HepG2 (cell line): ENCODE measurements at regions not wholly inside any gene's neighbourhood (a gene's known extent, or its start where the extent isn't known, plus 50 kb on each side); places are given as distances from the start of the nearest gene placed in this dataset.

Experiments
- ATAC-seq: fragments of 200-7000 bp; cut with Tn5 transposase; 3 replicates; pipeline ENCODE4 v1.9.1; 2020; ENCODE audit warnings: mild to moderate bottlenecking, moderate library complexity
- BruUV-seq: library from RNA; stranded (reverse); fragments of 400-500 nt; replicated peaks from 2 replicates; lab custom pipeline; 2021; lab: Mats Ljungman, UMichigan
- CTCF ChIA-PET: fragments of 300-600 bp; formaldehyde crosslinking; extraction: SDS; loops from one replicate; lab custom pipeline; 2021; ENCODE audit warnings: low total read pairs, inconsistent platforms, low intra/inter-chr PET ratio; lab: Yijun Ruan, JAX
- POLR2A ChIA-PET: fragments of 350-600 bp; sonication (Branson Sonifier 250); formaldehyde crosslinking; loops from one replicate; lab custom pipeline; 2020; ENCODE audit warnings: antibody characterized with exemption, inconsistent platforms; lab: Yijun Ruan, JAX
- DNase-seq: peaks from one replicate; pipeline ENCODE4 v3.0.0-alpha.2; 2015; ENCODE audit warnings: low spot score
- FAIRE-seq: peaks from 3 replicates; lab custom pipeline; 2011; peaks lifted over from hg19 to GRCh38; lab: Jason Lieb, UNC
- H2AFZ ChIP-seq: one replicate; pipeline ENCODE4 v1.6.1; 2011; ENCODE audit warnings: low read length, inconsistent platforms
- H3K27ac ChIP-seq: fragments of 300-600 bp; 3 replicates; pipeline ENCODE4 v1.8.0; 2011; ENCODE audit warnings: mixed run types, mild to moderate bottlenecking, mixed read lengths, low read length, inconsistent platforms; ENCODE audit not compliant: insufficient read depth; ENCODE audit errors: extremely low read length
- H3K27me3 ChIP-seq, 2 experiments: fragments of 200-600 bp in 1 of 2; 2 replicates in 1 of 2; 3 replicates in 1 of 2; pipeline versions ENCODE4 v1.6.0 to v1.8.0; 2011; ENCODE audit warnings: low read length in 2 of 2, mild to moderate bottlenecking in 2 of 2, moderate library complexity in 2 of 2, inconsistent platforms in 1 of 2; ENCODE audit not compliant: insufficient read depth in 2 of 2, control insufficient read depth in 1 of 2
- H3K36me3 ChIP-seq, 2 experiments: fragments of 200-600 bp in 1 of 2; replicated peaks in 1 of 2; 2 replicates in 1 of 2; 3 replicates in 1 of 2; pipeline versions ENCODE4 v1.5.1 to v1.8.0; 2011; ENCODE audit warnings: low read length in 2 of 2, inconsistent platforms in 1 of 2; ENCODE audit not compliant: insufficient read depth in 2 of 2, control insufficient read depth in 1 of 2
- H3K4me1 ChIP-seq: 2 replicates; pipeline ENCODE4 v1.5.1; 2012; ENCODE audit warnings: low read length, inconsistent platforms; ENCODE audit not compliant: insufficient read depth
- H3K4me2 ChIP-seq: 2 replicates; pipeline ENCODE4 v1.6.0; 2011; ENCODE audit warnings: low read depth, low read length, inconsistent platforms
- H3K4me3 ChIP-seq, 3 experiments: fragments of 200-600 bp in 1 of 3; sonication (generic), shearing (Covaris generic) in 1 of 3; replicated peaks in 1 of 3; 2 replicates each; pipeline ENCODE4 v1.5.1; 2011 to 2016; ENCODE audit warnings: low read length in 3 of 3, inconsistent platforms in 2 of 3, low read depth in 2 of 3, mild to moderate bottlenecking in 2 of 3, control low read depth in 1 of 3, mixed read lengths in 1 of 3; ENCODE audit not compliant: insufficient read depth in 1 of 3
- H3K79me2 ChIP-seq: one replicate; pipeline ENCODE4 v1.6.1; 2011; ENCODE audit warnings: low read length, inconsistent platforms; ENCODE audit not compliant: insufficient read depth
- H3K9ac ChIP-seq: 2 replicates; pipeline ENCODE4 v1.6.0; 2011; ENCODE audit warnings: mild to moderate bottlenecking, low read depth, low read length, inconsistent platforms; ENCODE audit not compliant: insufficient read depth
- H3K9me3 ChIP-seq: 2 replicates; pipeline ENCODE4 v1.5.1; 2012; ENCODE audit warnings: mild to moderate bottlenecking, low read length
- H4K20me1 ChIP-seq: 2 replicates; pipeline ENCODE4 v1.6.0; 2011; ENCODE audit warnings: inconsistent platforms, mild to moderate bottlenecking, low read length, moderate library complexity; ENCODE audit not compliant: insufficient read depth
- JDP2 ChIP-seq: sonication (generic); formaldehyde crosslinking; IDR thresholded peaks from 2 replicates; pipeline ENCODE4 v1.8.1; 2022; ENCODE audit warnings: missing genetic modification reagents, borderline replicate concordance
- NFYB ChIP-seq: sonication (generic); formaldehyde crosslinking; IDR thresholded peaks from 2 replicates; pipeline ENCODE4 v1.4.0; 2020; ENCODE audit warnings: missing genetic modification reagents
- RFX5 ChIP-seq: IDR thresholded peaks from 2 replicates; pipeline ENCODE4 v1.6.1; 2011; ENCODE audit warnings: low read depth, low read length, improper control_type of control experiment
- TAF1 ChIP-seq: sonication (generic); formaldehyde crosslinking; IDR thresholded peaks from 2 replicates; pipeline ENCODE4 v1.4.0; 2020; ENCODE audit warnings: missing genetic modification reagents
- TMF1 ChIP-seq: sonication (generic); formaldehyde crosslinking; IDR thresholded peaks from 2 replicates; pipeline ENCODE4 v1.8.1; 2022; ENCODE audit warnings: low read depth, missing genetic modification reagents
- ZNF34 ChIP-seq: sonication (generic); formaldehyde crosslinking; IDR thresholded peaks from 2 replicates; pipeline ENCODE4 v1.4.0; 2020; ENCODE audit warnings: mild to moderate bottlenecking, missing genetic modification reagents, borderline replicate concordance
- ZNF574 ChIP-seq: sonication (generic); formaldehyde crosslinking; IDR thresholded peaks from 2 replicates; pipeline ENCODE4 v1.4.0; 2020; ENCODE audit warnings: missing genetic modification reagents
- ZNF576 ChIP-seq: sonication (generic); formaldehyde crosslinking; IDR thresholded peaks from 2 replicates; pipeline ENCODE4 v1.4.0; 2020; ENCODE audit warnings: mild to moderate bottlenecking, missing genetic modification reagents
- ZNF644 ChIP-seq: IDR thresholded peaks from 2 replicates; pipeline ENCODE4 v1.6.1; 2016; ENCODE audit warnings: low read depth
- ZNF782 ChIP-seq: sonication (generic); formaldehyde crosslinking; IDR thresholded peaks from 2 replicates; pipeline ENCODE4 v1.4.0; 2020; ENCODE audit warnings: missing genetic modification reagents, mild to moderate bottlenecking, borderline replicate concordance
- WGBS: methylation state at CpG from one replicate; pipeline ENCODE4 v1.1.6; 2017; ENCODE audit warnings: low lambda C conversion rate; 5-methylcytosine and 5-hydroxymethylcytosine counted together
- in situ Hi-C: cut with HindIII; loops from 2 replicates; pipeline ENCODE4 v1.10.0; 2017; ENCODE audit warnings: low pct_unique_long_range_greater_than_20kb; ENCODE audit not compliant: extremely low pct_ligation_motif_present
- intact Hi-C: fragments of 100-400 bp; cut with micrococcal nuclease; formaldehyde crosslinking; loops from one replicate; pipeline ENCODE4 v1.10.0; 2022; ENCODE audit not compliant: unreplicated experiment
- TF ChIP-seq, protein P1 (sequence below): sonication (generic); formaldehyde crosslinking; IDR thresholded peaks from 2 replicates; pipeline ENCODE4 v1.4.0; 2020; ENCODE audit warnings: missing genetic modification reagents, borderline replicate concordance

- TF ChIP-seq ZNF576 (CRISPR knock-in tag) (no peak), ZNF644 (CRISPR knock-in tag) (no peak), ZNF782 (CRISPR knock-in tag) (no peak)
Measured at GRCh38 chr17:70239391-70239826, 70.1 kb downstream of the KCNJ2 start (continued).

- no peak for TF ChIP-seq RFX5
- no peak for TF ChIP-seq TMF1 (CRISPR knock-in tag)
- no peak for TF ChIP-seq NFYB (CRISPR knock-in tag)
- no peak for TF ChIP-seq ZNF574
- no peak for TF ChIP-seq ZNF34 (CRISPR knock-in tag)
- TF ChIP-seq, protein P1, sequence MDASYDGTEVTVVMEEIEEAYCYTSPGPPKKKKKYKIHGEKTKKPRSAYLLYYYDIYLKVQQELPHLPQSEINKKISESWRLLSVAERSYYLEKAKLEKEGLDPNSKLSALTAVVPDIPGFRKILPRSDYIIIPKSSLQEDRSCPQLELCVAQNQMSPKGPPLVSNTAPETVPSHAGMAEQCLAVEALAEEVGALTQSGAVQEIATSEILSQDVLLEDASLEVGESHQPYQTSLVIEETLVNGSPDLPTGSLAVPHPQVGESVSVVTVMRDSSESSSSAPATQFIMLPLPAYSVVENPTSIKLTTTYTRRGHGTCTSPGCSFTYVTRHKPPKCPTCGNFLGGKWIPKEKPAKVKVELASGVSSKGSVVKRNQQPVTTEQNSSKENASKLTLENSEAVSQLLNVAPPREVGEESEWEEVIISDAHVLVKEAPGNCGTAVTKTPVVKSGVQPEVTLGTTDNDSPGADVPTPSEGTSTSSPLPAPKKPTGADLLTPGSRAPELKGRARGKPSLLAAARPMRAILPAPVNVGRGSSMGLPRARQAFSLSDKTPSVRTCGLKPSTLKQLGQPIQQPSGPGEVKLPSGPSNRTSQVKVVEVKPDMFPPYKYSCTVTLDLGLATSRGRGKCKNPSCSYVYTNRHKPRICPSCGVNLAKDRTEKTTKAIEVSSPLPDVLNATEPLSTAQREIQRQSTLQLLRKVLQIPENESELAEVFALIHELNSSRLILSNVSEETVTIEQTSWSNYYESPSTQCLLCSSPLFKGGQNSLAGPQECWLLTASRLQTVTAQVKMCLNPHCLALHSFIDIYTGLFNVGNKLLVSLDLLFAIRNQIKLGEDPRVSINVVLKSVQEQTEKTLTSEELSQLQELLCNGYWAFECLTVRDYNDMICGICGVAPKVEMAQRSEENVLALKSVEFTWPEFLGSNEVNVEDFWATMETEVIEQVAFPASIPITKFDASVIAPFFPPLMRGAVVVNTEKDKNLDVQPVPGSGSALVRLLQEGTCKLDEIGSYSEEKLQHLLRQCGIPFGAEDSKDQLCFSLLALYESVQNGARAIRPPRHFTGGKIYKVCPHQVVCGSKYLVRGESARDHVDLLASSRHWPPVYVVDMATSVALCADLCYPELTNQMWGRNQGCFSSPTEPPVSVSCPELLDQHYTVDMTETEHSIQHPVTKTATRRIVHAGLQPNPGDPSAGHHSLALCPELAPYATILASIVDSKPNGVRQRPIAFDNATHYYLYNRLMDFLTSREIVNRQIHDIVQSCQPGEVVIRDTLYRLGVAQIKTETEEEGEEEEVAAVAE (CRISPR knock-in tag), result no peak
- TF ChIP-seq TAF1 (CRISPR knock-in tag), result no peak
- TF ChIP-seq JDP2 (CRISPR knock-in tag), result no peak
- Histone ChIP-seq H3K36me3 (no peaks in the 10 kb centered on the region), H3K4me3 (no peak overlapping the region), H3K4me1 (no peaks in the 10 kb centered on the region), H3K4me2 (no peak overlapping the region), H3K9ac (no peak overlapping the region), H4K20me1 (no peaks in the 10 kb centered on the region), H3K79me2 (no peaks in the 10 kb centered on the region), H3K9me3 (peaks cover 87% of the 10 kb centered on the region), H2AFZ (no peak overlapping the region), H3K27me3 (no peaks in the 10 kb centered on the region), H3K27ac (no peak overlapping the region)
- BruUV-seq, result no TSS peak
- WGBS, result 13% methylated on average over 6 of the region's 6 CpGs
- POLR2A ChIA-PET, result no interaction called here
- CTCF ChIA-PET, result no interaction called here
- in situ Hi-C loops, result no loop called here
- FAIRE-seq (no peak), ATAC-seq (no peak), DNase-seq (no peak)
- intact Hi-C loops, result no loop called here
Measured at GRCh38 chr17:70241071-70241470, 71.7 kb downstream of the KCNJ2 start.
